ENCODE measurements at regions not wholly inside any gene's neighbourhood (a gene's known extent, or its start where the extent isn't known, plus 50 kb on each side); places are given as distances from the start of the nearest gene placed in this dataset.

DNA sequence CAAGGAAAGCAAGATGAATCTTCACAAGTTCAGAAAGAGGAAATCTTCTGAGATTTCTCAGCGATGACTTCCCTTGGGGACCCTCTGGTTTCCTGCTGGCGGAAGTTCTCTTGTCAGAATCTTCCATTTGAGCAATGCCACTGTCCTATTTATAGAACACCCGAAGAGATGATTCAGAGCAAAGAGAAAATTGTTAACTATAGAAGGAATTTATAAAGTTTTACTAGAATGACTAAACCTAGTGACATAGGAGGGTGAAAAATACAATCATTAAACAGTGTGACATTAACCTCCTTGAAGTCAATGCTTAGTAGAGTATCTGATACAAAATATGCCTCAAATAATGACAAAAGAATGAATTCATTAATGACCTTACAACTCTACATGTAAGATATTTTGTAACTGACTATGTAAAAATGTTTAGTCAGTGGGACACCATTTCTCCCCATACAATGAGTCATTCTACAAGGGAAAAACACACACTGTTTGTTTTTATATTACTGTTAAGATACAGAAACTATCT lies 206.5 kb upstream of the CNTNAP2 start:
- H4K20me1 ChIP-seq (ENCODE audit: low read depth, low read length), result no peaks in the 10 kb centered on the region
- no peaks in the 10 kb centered on the region for H3K36me3 ChIP-seq (ENCODE audit: low read length)
- H3K9me2 ChIP-seq (replicated peaks; ENCODE audit: insufficient read depth, low read length), result no peaks in the 10 kb centered on the region
- no peaks in the 10 kb centered on the region for H3K27me3 ChIP-seq (ENCODE audit: low read length)
- H3K9ac ChIP-seq (ENCODE audit: low read length), result no peak overlapping the region
- no peaks in the 10 kb centered on the region for H3K9me3 ChIP-seq (ENCODE audit: insufficient read depth, low read length)
- H3K4me3 ChIP-seq (ENCODE audit: insufficient read depth, low read length, poor library complexity, severe bottlenecking), result no peak overlapping the region
- H2AFZ ChIP-seq (ENCODE audit: low read depth, low read length, severe bottlenecking), result no peak overlapping the region
- no peak overlapping the region for H3K4me2 ChIP-seq (ENCODE audit: low read depth, low read length, poor library complexity, severe bottlenecking)
- H3K27ac ChIP-seq (ENCODE audit: low read depth, low read length), result no peak overlapping the region
- no peaks in the 10 kb centered on the region for H3F3A ChIP-seq (ENCODE audit: insufficient read depth)
- H3K79me2 ChIP-seq (ENCODE audit: insufficient read depth, low read length), result no peaks in the 10 kb centered on the region
- TF ChIP-seq CTCF (IDR thresholded peaks at IDR 0.05; ENCODE audit: insufficient read depth, low read length, poor library complexity, severe bottlenecking) (no peak), EZH2phosphoT487 (conservative IDR thresholded peaks at IDR 0.05; ENCODE audit: low read length) (no peak)

GRCh38 chr7:145903658-145904057 lies 212.9 kb upstream of the CNTNAP2 start:
- Histone ChIP-seq H4K20me1 (ENCODE audit: low read depth, low read length) (no peaks in the 10 kb centered on the region), H3K9ac (ENCODE audit: low read length) (no peak overlapping the region), H3F3A (ENCODE audit: insufficient read depth) (no peaks in the 10 kb centered on the region), H3K27me3 (ENCODE audit: low read length) (no peaks in the 10 kb centered on the region), H3K36me3 (ENCODE audit: low read length) (no peaks in the 10 kb centered on the region), H2AFZ (ENCODE audit: low read depth, low read length, severe bottlenecking) (no peak overlapping the region), H3K9me2 (replicated peaks; ENCODE audit: insufficient read depth, low read length) (no peaks in the 10 kb centered on the region), H3K9me3 (ENCODE audit: insufficient read depth, low read length) (no peaks in the 10 kb centered on the region), H3K4me2 (ENCODE audit: low read depth, low read length, poor library complexity, severe bottlenecking) (no peak overlapping the region), H3K4me3 (ENCODE audit: insufficient read depth, low read length, poor library complexity, severe bottlenecking) (no peak overlapping the region), H3K79me2 (ENCODE audit: insufficient read depth, low read length) (no peaks in the 10 kb centered on the region), H3K27ac (ENCODE audit: low read depth, low read length) (no peak overlapping the region)
- TF ChIP-seq CTCF (IDR thresholded peaks at IDR 0.05; ENCODE audit: insufficient read depth, low read length, poor library complexity, severe bottlenecking), result no peak
- no peak for TF ChIP-seq EZH2phosphoT487 (conservative IDR thresholded peaks at IDR 0.05; ENCODE audit: low read length)

DNA sequence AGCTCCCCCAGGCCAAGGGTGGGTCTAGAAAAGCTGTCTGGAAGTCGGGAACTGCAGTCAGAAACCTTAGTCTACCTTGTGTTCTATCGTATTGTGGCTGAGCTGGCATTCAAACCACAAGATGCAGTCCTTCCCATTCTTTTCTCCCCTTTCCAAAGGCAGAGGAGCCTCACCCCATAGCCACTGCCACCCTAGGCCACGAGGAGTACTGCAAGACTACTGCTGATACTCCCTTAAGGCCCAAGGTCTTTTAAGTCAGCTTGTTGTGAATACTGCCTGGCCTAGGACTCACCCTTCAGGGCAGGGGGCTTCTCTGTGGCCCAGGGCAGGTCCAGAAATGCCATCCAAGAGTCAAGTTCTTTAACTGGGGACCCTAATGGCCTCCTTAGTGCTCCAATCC lies 214.5 kb upstream of the CNTNAP2 start:
- H3K9ac ChIP-seq (ENCODE audit: low read length), result no peak overlapping the region
- H3K4me2 ChIP-seq (ENCODE audit: low read depth, low read length, poor library complexity, severe bottlenecking), result no peak overlapping the region
- no peak overlapping the region for H3K4me3 ChIP-seq (ENCODE audit: insufficient read depth, low read length, poor library complexity, severe bottlenecking)
- no peaks in the 10 kb centered on the region for H3F3A ChIP-seq (ENCODE audit: insufficient read depth)
- no peak overlapping the region for H2AFZ ChIP-seq (ENCODE audit: low read depth, low read length, severe bottlenecking)
- H3K36me3 ChIP-seq (ENCODE audit: low read length), result no peaks in the 10 kb centered on the region
- no peaks in the 10 kb centered on the region for H3K9me3 ChIP-seq (ENCODE audit: insufficient read depth, low read length)
- no peaks in the 10 kb centered on the region for H4K20me1 ChIP-seq (ENCODE audit: low read depth, low read length)
- H3K9me2 ChIP-seq (replicated peaks; ENCODE audit: insufficient read depth, low read length), result no peaks in the 10 kb centered on the region
- H3K27me3 ChIP-seq (ENCODE audit: low read length), result no peaks in the 10 kb centered on the region
- TF ChIP-seq EZH2phosphoT487 (conservative IDR thresholded peaks at IDR 0.05; ENCODE audit: low read length) (no peak), CTCF (IDR thresholded peaks at IDR 0.05; ENCODE audit: insufficient read depth, low read length, poor library complexity, severe bottlenecking) (no peak)
- H3K27ac ChIP-seq (ENCODE audit: low read depth, low read length), result no peak overlapping the region
- no peaks in the 10 kb centered on the region for H3K79me2 ChIP-seq (ENCODE audit: insufficient read depth, low read length)

All from SU-DHL-6 (cell line).